NCI-H748 treated with DMSO at 0.1 percent for 48 hours (cell line): ENCODE measurements at regions not wholly inside any gene's neighbourhood (a gene's known extent, or its start where the extent isn't known, plus 50 kb on each side); places are given as distances from the start of the nearest gene placed in this dataset.

ENCODE experiments used
- DNase-seq: peaks from one replicate; lab custom pipeline; 2025; lab: John Stamatoyannopoulos, UW

GRCh38 chr4:110961066-110961465 is 338.2 kb upstream of the PITX2 start:
- no peak for DNase-seq

- no peak for DNase-seq
These were observed 339.7 kb upstream of the PITX2 start for GRCh38 chr4:110962616-110963015.

- DNase-seq: no peak
These were observed 340.9 kb upstream of the PITX2 start for GRCh38 chr4:110963662-110964280.

- no peak for DNase-seq
These were observed 345.1 kb upstream of the PITX2 start for GRCh38 chr4:110967936-110968335.

GRCh38 chr4:110970642-110971041 is 347.8 kb upstream of the PITX2 start:
- DNase-seq: peak; percentile 1

GRCh38 chr4:110975338-110975737 is 352.5 kb upstream of the PITX2 start:
- DNase-seq: no peak

GRCh38 chr4:110977554-110977953 is 354.7 kb upstream of the PITX2 start:
- DNase-seq: no peak

GRCh38 chr4:110978761-110979160 is 355.9 kb upstream of the PITX2 start:
- DNase-seq: no peak

- no peak for DNase-seq
These were observed 359.6 kb upstream of the PITX2 start for GRCh38 chr4:110982486-110982885.

GRCh38 chr4:110988722-110989121 is 365.8 kb upstream of the PITX2 start:
- DNase-seq: no peak

GRCh38 chr4:110989125-110989524 is 366.2 kb upstream of the PITX2 start:
- no peak for DNase-seq

GRCh38 chr4:110994781-110995180 is 371.9 kb upstream of the PITX2 start:
- DNase-seq: no peak

- DNase-seq: no peak
These were observed 375.4 kb upstream of the PITX2 start for GRCh38 chr4:110998320-110998719.

GRCh38 chr4:111011458-111011857 is 388.6 kb upstream of the PITX2 start:
- DNase-seq: no peak

- no peak for DNase-seq
These were observed 391.0 kb upstream of the PITX2 start for GRCh38 chr4:111013846-111014245.

- DNase-seq: no peak
These were observed 391.7 kb upstream of the PITX2 start for GRCh38 chr4:111014537-111014936.

- DNase-seq: no peak
These were observed 393.5 kb upstream of the PITX2 start for GRCh38 chr4:111016416-111016815.

GRCh38 chr4:111018216-111018615 is 395.3 kb upstream of the PITX2 start:
- no peak for DNase-seq

- no peak for DNase-seq
These were observed 397.6 kb upstream of the PITX2 start for GRCh38 chr4:111020476-111020875.

- peak; percentile 1 for DNase-seq
These were observed 398.1 kb upstream of the PITX2 start for GRCh38 chr4:111020961-111021360.

- no peak for DNase-seq
These were observed 399.9 kb upstream of the PITX2 start for GRCh38 chr4:111022758-111023157.

GRCh38 chr4:111027526-111027925 is 404.6 kb upstream of the PITX2 start:
- DNase-seq: no peak

GRCh38 chr4:111028795-111029194 is 405.9 kb upstream of the PITX2 start:
- no peak for DNase-seq

GRCh38 chr4:111031001-111031579 is 408.2 kb upstream of the PITX2 start:
- DNase-seq: no peak
